Neural cell (in vitro differentiated cells): ENCODE measurements at regions not wholly inside any gene's neighbourhood (a gene's known extent, or its start where the extent isn't known, plus 50 kb on each side); places are given as distances from the start of the nearest gene placed in this dataset.

Experiments
- EP300 ChIP-seq: fragments of 450-650 bp; conservative IDR thresholded peaks from 2 replicates; pipeline ENCODE4 v1.6.1; 2014; ENCODE audit warnings: antibody characterized with exemption, mild to moderate bottlenecking, moderate library complexity; ENCODE audit not compliant: poor library complexity, severe bottlenecking
- EZH2 ChIP-seq: fragments of 200-600, 300-800 bp; shearing (Covaris generic), sonication (generic); IDR thresholded peaks from 2 replicates; pipeline ENCODE4 v1.6.1; 2014; ENCODE audit warnings: antibody characterized with exemption, low read length, borderline replicate concordance, mild to moderate bottlenecking; ENCODE audit not compliant: insufficient read depth, poor library complexity, severe bottlenecking
- SMC3 ChIP-seq: fragments of 450-650 bp; conservative IDR thresholded peaks from 2 replicates; pipeline ENCODE4 v1.6.1; 2014; ENCODE audit warnings: antibody characterized with exemption, mild to moderate bottlenecking, moderate library complexity; ENCODE audit not compliant: poor library complexity
- TF ChIP-seq, protein P1 (sequence below): fragments of 450-650 bp; IDR thresholded peaks from 2 replicates; pipeline ENCODE4 v1.5.1; 2014; ENCODE audit warnings: antibody characterized with exemption, mild to moderate bottlenecking, moderate library complexity; ENCODE audit not compliant: poor library complexity, severe bottlenecking

DNA sequence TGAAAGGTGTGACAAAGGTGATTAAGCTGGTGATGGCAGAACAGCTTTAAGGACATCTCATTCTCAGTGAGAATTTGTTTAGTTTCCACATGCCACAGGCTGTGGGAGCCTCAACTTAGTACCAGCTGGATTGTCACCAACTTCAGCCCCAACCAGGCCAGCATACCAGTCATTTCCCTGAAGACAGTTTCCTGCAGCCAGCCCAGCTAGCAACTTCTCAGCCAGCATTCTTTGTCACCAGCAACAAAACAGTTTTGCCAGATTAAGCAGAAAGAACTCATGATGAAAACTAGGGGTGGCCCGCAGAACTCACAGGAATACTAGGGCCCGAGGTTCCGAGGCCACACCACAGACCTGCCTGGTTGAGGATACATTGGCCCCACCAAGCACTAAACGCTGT, 68.8 kb upstream of the UNC5B start:
- TF ChIP-seq, protein P1, sequence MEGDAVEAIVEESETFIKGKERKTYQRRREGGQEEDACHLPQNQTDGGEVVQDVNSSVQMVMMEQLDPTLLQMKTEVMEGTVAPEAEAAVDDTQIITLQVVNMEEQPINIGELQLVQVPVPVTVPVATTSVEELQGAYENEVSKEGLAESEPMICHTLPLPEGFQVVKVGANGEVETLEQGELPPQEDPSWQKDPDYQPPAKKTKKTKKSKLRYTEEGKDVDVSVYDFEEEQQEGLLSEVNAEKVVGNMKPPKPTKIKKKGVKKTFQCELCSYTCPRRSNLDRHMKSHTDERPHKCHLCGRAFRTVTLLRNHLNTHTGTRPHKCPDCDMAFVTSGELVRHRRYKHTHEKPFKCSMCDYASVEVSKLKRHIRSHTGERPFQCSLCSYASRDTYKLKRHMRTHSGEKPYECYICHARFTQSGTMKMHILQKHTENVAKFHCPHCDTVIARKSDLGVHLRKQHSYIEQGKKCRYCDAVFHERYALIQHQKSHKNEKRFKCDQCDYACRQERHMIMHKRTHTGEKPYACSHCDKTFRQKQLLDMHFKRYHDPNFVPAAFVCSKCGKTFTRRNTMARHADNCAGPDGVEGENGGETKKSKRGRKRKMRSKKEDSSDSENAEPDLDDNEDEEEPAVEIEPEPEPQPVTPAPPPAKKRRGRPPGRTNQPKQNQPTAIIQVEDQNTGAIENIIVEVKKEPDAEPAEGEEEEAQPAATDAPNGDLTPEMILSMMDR, result no peak
- TF ChIP-seq EP300 (no peak), EZH2 (no peak), SMC3 (no peak)
